ENCODE measurements at regions not wholly inside any gene's neighbourhood (a gene's known extent, or its start where the extent isn't known, plus 50 kb on each side); places are given as distances from the start of the nearest gene placed in this dataset.

DNA sequence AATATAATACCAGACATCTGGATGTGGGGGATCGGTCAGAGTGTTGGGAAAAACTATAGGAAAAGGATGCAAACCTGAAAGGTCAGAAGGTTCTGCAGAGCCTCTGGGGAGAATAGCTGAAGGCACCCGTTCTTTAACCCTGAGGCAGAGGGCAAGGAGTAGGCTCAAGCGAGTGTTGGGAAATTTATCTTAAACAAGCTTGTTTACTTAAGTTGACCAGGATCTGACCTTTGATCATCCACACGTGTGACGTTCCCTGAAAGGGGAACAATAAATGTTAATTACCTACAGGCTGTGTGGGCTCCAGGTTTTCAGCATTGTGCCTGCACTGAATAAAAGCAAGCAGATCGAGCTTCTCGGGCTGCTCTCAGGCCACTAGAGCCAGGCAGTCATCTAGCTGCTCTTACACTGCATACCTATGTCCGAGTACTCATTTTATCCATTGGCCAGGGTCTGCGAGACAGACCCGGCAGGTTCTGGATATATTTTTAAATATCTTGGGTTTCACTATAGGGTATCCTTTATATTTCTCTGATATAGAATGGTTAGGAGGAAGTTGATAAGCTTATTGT lies 400.6 kb upstream of the CHST9 start:
- DNase-seq (no peak), ATAC-seq (peak in 3 of 4 donors; percentile 68 to 78 (median 69))
- no peaks in the 10 kb centered on the region for H3K27me3 ChIP-seq (ENCODE audit: insufficient read depth in 3 of 3, low read length in 2 of 3)
- peaks cover 15% of the 10 kb centered on the region for H3K4me1 ChIP-seq
- TF ChIP-seq, protein P1, sequence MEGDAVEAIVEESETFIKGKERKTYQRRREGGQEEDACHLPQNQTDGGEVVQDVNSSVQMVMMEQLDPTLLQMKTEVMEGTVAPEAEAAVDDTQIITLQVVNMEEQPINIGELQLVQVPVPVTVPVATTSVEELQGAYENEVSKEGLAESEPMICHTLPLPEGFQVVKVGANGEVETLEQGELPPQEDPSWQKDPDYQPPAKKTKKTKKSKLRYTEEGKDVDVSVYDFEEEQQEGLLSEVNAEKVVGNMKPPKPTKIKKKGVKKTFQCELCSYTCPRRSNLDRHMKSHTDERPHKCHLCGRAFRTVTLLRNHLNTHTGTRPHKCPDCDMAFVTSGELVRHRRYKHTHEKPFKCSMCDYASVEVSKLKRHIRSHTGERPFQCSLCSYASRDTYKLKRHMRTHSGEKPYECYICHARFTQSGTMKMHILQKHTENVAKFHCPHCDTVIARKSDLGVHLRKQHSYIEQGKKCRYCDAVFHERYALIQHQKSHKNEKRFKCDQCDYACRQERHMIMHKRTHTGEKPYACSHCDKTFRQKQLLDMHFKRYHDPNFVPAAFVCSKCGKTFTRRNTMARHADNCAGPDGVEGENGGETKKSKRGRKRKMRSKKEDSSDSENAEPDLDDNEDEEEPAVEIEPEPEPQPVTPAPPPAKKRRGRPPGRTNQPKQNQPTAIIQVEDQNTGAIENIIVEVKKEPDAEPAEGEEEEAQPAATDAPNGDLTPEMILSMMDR (IDR thresholded peaks at IDR 0.05): no peak
- H3K4me3 ChIP-seq: peak overlapping the region; percentile 47
- peaks cover 22% of the 10 kb centered on the region for H3K9me3 ChIP-seq
- H3K27ac ChIP-seq: peak overlapping the region; percentile 71
- intact Hi-C loops (cut with DNase I): no loop called here
- WGBS, 3 donors: 28 to 50% (median 33%) methylated on average over 10 of the region's 10 CpGs
- H3K36me3 ChIP-seq (ENCODE audit: insufficient read depth in 1 of 2, low read depth in 1 of 2): no peaks in the 10 kb centered on the region

- DNase-seq (no peak), ATAC-seq (peak in 2 of 4 donors; percentile 55 to 61)
- H3K4me1 ChIP-seq: peaks cover 26% of the 10 kb centered on the region
- no peaks in the 10 kb centered on the region for H3K36me3 ChIP-seq (ENCODE audit: insufficient read depth in 1 of 2, low read depth in 1 of 2)
- 28 to 39% (median 35%) methylated on average over 1 of the region's 1 CpG for WGBS, 3 donors
- TF ChIP-seq, protein P1 (IDR thresholded peaks at IDR 0.05): no peak
- H3K4me3 ChIP-seq: no peak overlapping the region
- no peak overlapping the region for H3K27ac ChIP-seq
- H3K9me3 ChIP-seq: peaks cover 19% of the 10 kb centered on the region
- no peaks in the 10 kb centered on the region for H3K27me3 ChIP-seq (ENCODE audit: insufficient read depth in 3 of 3, low read length in 2 of 3)
- intact Hi-C loops (cut with DNase I): no loop called here
These were observed 398.4 kb upstream of the CHST9 start for GRCh38 chr18:27583466-27583865.

DNA sequence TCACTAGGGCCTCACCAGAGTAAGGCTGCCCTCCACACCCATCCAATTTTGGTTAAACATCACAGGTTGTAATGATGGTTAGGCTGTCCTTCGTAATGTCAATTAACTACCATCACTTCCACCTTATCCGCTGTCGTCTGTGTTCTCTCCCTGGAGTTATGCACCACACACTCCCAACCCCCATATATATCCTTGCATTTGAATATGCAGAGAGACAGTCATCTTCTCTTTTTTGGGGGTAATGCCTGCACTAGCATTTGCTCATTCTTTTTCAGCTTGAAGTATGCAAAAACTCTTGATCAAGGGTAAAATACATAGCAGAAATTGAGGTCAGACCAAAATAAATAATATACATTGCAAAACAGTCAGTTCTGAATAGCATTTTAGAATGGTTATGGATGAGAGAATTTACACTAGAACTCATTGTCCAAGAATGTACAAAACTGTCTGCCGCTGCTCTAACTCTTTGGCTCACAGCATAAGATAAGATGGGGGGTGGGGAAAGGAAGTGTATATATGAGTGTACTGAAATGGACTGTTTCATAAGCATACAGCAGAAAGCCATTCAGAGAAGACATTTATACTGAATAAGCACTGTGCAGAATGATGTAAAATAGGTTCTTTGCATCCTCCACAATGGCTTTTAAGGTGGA lies 397.8 kb upstream of the CHST9 start:
- TF ChIP-seq, protein P1 (IDR thresholded peaks at IDR 0.05): no peak
- Histone ChIP-seq H3K27ac (no peak overlapping the region), H3K9me3 (peaks cover 19% of the 10 kb centered on the region), H3K36me3 (ENCODE audit: insufficient read depth in 1 of 2, low read depth in 1 of 2) (no peaks in the 10 kb centered on the region), H3K4me1 (peaks cover 31% of the 10 kb centered on the region), H3K27me3 (ENCODE audit: insufficient read depth in 3 of 3, low read length in 2 of 3) (no peaks in the 10 kb centered on the region), H3K4me3 (no peak overlapping the region)
- intact Hi-C loops (cut with DNase I): no loop called here
- DNase-seq: no peak
- 47 to 89% (median 88%) methylated on average over 4 of the region's 4 CpGs for WGBS, 3 donors
- ATAC-seq: no peak

- peaks cover 19% of the 10 kb centered on the region for H3K9me3 ChIP-seq
- H3K4me1 ChIP-seq: peaks cover 37% of the 10 kb centered on the region
- TF ChIP-seq, protein P1 (IDR thresholded peaks at IDR 0.05): no peak
- intact Hi-C loops (cut with DNase I): no loop called here
- H3K27me3 ChIP-seq (ENCODE audit: insufficient read depth in 3 of 3, low read length in 2 of 3): no peaks in the 10 kb centered on the region
- H3K27ac ChIP-seq: no peak overlapping the region
- no peaks in the 10 kb centered on the region for H3K36me3 ChIP-seq (ENCODE audit: insufficient read depth in 1 of 2, low read depth in 1 of 2)
- DNase-seq: no peak
- WGBS, 3 donors: 93 to 95% (median 94%) methylated on average over 3 of the region's 3 CpGs
- H3K4me3 ChIP-seq: no peak overlapping the region
- ATAC-seq: no peak
These were observed 396.3 kb upstream of the CHST9 start for GRCh38 chr18:27581296-27581904.

Measured in psoas muscle (tissue), 7 donors.